ENCODE measurements at regions not wholly inside any gene's neighbourhood (a gene's known extent, or its start where the extent isn't known, plus 50 kb on each side); places are given as distances from the start of the nearest gene placed in this dataset.
A peak's percentile ranks its signal among the peaks of the same experiment; 100 is the strongest.

DNA sequence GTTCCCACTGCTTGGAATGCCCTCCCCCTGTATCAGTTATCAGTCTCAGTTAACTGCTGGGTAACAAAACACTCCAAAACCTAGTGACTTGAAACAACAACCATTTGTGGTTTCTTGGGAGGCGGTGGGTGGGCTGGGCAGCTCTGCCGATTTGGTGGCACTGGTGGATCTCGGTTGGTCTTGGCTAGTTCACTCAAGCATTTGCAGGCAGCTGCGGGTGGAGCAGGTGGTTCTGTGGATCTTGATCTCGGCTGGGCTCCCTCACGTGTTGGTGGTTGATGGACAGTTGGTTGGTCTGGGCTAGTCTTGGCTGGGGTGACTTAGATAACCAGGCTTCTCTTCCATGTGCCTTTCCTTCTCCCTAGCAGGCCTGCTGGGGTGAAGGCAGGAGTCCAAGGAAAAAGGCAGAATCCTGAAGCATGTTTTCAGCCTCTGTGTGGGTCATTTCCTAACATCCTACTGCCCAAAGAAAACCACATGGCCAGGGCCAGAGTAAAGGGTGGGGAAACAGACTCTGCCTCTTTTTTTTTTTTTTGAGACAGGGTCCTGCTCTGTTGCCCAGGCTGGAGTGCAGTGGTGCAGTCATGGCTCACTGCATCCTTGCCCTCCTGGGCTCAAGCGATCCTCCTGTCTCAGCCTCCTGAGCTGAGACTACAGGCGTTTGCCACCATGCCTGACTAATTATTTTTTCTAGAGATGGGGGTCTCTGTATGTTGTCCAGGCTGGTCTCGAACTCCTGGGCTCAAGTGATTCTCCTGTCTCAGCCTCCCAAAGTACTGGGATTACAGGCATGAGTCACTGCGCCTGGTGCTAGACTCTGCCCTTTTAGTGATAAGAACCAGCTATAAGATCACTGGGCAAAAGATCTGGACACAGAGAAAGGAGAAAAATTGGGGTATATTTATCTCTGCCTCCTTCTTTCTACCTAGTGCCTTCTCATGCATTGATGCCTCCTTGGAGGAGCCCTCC, 183.7 kb downstream of the RGS3 start:
- no peak for DNase-seq (ENCODE audit: low read depth in 1 of 2, low spot score in 1 of 2)
- in situ Hi-C loops (cut with HindIII; ENCODE audit: low pct_unique_long_range_greater_than_20kb, low sequenced_read_pairs) = no loop called here
- TF ChIP-seq JUND (IDR thresholded peaks at IDR 0.05; ENCODE audit: low read depth) = no peak

DNA sequence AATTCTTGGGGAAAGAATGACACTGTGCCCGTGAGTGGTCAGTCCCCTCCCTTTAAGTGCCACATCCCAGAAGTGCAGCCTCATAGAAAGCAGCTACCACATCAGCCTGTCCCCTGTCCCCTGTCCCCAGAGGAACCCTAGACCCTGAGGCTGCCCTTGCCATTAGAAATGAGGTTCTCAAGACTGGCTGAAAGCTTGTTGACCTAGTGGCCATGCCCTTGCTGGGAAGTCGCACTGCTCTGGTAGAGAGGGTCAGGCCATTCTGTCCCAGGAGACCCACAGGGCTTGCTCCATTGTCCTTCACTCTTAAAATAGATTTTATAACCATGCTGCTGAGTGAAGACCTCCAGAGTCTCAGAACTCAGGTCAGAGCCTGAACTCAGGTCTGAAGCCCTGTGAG, 184.5 kb downstream of the RGS3 start:
- in situ Hi-C loops (cut with HindIII; ENCODE audit: low pct_unique_long_range_greater_than_20kb, low sequenced_read_pairs) = no loop called here
- TF ChIP-seq JUND (IDR thresholded peaks at IDR 0.05; ENCODE audit: low read depth) = no peak
- no peak for DNase-seq (ENCODE audit: low read depth in 1 of 2, low spot score in 1 of 2)

DNA sequence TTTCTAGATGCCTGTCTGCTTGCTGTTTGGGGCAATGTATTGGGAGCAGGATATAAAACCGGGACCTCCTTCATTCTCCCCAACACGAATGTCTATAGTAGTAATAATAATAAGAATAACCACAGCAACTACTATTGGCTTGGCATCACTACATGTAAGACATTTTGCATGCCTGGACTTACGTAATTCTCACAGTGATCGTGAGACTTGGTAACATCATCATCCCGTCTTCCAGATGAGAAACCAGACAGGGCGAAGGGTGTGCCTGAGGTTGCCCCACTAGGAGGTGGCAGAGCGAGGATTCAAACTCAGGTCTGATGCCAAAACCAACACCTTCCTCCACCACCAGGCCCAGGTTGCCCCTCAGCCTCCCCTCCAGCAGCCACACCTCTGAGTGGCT, 185.1 kb downstream of the RGS3 start:
- no peak for DNase-seq (ENCODE audit: low read depth in 1 of 2, low spot score in 1 of 2)
- no peak for TF ChIP-seq JUND (IDR thresholded peaks at IDR 0.05; ENCODE audit: low read depth)
- in situ Hi-C loops (cut with HindIII; ENCODE audit: low pct_unique_long_range_greater_than_20kb, low sequenced_read_pairs) = no loop called here

DNA sequence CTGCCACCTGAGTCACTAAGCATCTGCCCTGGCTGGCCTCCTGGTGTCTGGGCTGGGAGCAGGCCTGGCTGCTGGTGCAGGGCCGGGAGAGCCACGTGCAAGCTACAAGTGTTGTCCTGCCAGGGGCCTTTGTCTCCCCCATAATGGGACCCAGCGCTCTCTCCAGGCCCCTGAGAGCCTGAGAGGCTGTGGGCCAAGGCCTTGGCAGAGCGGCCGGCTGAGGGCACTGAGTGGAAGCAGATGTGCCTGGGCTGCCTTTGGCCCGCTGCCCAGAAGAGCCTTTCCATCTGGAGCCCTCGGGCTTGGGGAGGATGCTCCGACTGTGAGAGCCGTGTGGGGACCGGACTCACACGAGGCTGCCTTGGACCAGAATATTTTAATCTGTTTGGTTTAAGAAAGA, 185.5 kb downstream of the RGS3 start:
- in situ Hi-C loops (cut with HindIII; ENCODE audit: low pct_unique_long_range_greater_than_20kb, low sequenced_read_pairs) = no loop called here
- no peak for TF ChIP-seq JUND (IDR thresholded peaks at IDR 0.05; ENCODE audit: low read depth)
- DNase-seq (ENCODE audit: low read depth in 1 of 2, low spot score in 1 of 2) = no peak

DNA sequence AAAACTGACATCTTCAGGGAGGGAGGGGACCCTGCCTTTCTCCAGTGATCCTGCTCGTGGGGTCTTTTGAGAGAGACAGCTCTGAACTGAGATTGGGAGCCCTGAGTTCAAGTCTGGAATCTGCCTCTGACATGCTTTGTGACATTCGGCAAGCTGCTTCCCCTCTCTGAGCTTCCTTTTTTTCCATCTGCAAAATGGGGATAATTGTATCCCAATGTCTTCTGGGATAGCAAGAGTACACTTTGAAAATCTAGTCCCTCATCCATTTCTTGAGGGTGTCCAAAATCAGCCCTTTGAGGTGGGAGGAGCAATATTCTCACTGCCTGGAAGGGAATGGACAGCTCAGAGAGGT, 186.3 kb downstream of the RGS3 start:
- in situ Hi-C loops (cut with HindIII; ENCODE audit: low pct_unique_long_range_greater_than_20kb, low sequenced_read_pairs) = no loop called here
- no peak for DNase-seq (ENCODE audit: low read depth in 1 of 2, low spot score in 1 of 2)
- TF ChIP-seq JUND (IDR thresholded peaks at IDR 0.05; ENCODE audit: low read depth) = no peak

DNA sequence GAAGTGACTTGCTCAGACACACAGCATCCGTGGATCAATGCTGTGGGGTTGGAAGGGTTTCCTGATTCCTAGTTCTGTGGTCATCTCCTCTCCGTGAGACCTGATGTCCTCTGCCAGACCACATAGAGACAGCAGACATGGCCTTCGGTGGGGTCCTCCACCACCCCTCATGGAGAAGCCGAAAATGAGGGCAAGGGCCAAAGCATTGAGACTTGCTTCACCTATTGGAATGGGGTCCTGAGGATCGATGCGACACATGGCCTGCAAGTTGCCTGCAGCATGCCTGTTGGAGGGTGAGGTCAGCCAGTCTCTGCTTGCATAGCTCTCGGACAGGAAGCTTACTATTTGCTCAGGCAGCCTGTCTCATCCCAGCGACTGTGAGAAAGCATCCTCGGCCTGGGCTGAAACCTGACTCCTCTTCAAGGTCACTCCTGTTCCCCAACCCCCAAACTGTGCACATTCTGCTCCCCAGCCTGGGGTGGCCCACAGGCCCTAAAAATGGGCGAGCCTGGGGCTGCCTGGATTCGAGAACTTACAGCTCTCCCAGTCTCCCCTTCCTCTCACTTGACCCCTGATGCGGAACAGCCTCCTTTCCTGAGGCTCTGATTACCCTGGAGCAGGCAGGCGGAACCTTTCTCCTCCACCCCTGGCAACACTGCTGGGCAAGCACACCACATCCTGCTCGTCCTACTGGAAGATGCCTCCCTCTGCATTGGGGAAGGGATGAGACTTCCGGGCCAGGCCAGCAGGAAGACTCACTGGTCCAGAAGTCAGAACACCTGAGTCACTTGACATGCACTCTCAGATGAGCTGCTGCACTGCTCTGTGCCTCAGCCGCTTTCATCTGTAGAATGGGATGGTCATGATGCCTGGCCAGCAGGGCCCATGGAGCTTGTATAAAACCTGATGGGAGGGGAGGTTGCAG, 186.9 kb downstream of the RGS3 start:
- peak; percentile 35 to 78 for DNase-seq (ENCODE audit: low read depth in 1 of 2, low spot score in 1 of 2)
- TF ChIP-seq JUND (IDR thresholded peaks at IDR 0.05; ENCODE audit: low read depth) = no peak
- in situ Hi-C loops (cut with HindIII; ENCODE audit: low pct_unique_long_range_greater_than_20kb, low sequenced_read_pairs) = no loop called here

DNA sequence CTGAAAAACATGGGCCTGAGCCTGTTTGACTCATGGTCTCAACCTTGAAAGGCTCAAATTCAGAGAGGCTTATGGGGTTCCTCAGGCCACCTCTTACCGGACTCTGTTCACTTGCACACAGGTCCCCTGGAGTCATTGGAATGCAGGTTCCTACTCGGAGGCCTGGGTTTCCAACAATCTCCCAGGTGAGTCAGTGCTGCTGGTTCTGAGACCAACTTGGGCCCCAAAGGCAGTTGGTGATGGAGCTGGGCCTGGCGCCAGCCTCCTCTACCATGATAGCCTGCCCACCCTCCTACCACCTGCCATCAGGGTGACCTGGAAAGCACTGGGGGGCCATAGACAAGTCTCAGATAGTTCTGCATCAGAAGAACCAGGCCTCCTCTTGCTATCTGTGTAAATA, 188.4 kb downstream of the RGS3 start:
- no peak for DNase-seq (ENCODE audit: low read depth in 1 of 2, low spot score in 1 of 2)
- in situ Hi-C loops (cut with HindIII; ENCODE audit: low pct_unique_long_range_greater_than_20kb, low sequenced_read_pairs) = no loop called here
- no peak for TF ChIP-seq JUND (IDR thresholded peaks at IDR 0.05; ENCODE audit: low read depth)

DNA sequence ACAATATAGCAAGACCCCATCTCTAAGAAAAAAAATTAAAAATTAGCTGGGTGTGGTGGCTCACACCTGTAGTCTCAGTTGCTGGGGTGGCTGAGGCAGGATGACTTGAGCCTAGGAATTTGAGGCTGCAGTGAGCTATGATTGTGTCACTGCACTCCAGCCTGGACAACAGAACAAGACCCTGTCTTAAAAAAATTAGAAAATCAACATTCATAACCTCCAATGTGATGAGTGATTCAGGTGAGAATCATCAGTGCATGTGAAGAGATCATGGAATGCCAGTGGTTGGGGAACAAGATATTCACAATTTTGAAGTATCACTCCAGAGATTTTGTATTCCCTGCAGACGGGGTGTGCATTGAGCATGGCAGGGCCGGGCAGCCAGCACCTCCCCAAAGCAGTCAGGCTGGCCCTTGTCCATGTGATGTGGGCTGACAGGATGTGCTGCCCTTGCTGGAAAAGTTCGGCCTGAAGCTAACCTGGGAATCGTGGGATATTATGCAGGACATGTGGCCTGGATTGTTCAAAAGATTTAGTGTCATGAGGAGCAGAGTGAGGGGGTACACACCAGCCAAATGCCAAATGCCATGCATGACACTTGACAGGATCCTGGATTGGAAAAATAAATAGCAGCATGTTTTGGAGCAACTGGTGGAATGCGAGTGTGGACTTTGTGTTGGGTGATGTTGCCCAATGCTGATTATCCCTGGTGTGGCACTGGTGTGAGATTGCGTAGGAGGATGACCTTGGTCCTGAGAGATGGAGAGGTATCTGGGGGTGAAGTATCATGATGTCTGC, 189.0 kb downstream of the RGS3 start:
- in situ Hi-C loops (cut with HindIII; ENCODE audit: low pct_unique_long_range_greater_than_20kb, low sequenced_read_pairs) = no loop called here
- no peak for DNase-seq (ENCODE audit: low read depth in 1 of 2, low spot score in 1 of 2)
- no peak for TF ChIP-seq JUND (IDR thresholded peaks at IDR 0.05; ENCODE audit: low read depth)

DNA sequence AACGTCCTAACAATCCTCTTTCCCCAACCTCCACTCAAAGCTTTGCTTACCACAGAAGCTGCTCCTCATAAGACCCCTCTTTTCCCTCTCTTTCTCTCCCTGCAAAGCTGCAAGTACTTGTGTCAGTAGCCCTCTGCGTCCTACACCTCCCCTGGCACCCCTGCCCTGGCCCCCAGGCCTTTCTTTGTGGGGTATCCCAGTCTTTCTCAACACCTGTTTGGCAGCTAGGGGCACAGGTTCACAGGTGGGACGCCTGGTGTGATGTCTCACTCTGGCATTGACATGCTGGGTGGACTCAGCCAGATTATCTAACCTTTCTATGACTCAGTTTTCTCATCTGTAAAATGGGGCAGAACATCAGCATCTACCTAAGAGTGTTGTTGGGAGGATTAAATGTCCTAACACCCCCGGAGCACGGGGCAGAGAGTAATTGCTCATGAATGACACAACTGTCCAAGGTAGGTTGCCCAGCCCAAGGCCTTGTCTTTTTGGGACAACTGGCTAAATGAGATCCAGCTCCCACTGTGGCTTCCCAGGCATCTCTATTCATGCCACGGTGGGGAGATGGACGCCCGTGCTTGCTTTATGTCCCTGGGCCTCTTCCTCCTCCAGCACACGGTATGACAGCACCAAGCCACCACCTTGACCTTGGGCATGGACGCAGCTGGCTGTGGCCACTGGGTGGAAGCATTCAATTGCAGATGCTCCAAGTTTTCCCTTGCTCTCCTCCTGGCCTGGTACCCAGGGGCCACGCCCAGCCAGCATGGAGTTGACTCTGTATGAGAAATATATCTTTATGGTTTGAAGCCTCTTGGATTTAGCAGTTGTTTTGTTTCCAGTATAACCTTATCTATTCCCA, 190.4 kb downstream of the RGS3 start:
- in situ Hi-C loops (cut with HindIII; ENCODE audit: low pct_unique_long_range_greater_than_20kb, low sequenced_read_pairs) = no loop called here
- TF ChIP-seq JUND (IDR thresholded peaks at IDR 0.05; ENCODE audit: low read depth) = no peak

DNA sequence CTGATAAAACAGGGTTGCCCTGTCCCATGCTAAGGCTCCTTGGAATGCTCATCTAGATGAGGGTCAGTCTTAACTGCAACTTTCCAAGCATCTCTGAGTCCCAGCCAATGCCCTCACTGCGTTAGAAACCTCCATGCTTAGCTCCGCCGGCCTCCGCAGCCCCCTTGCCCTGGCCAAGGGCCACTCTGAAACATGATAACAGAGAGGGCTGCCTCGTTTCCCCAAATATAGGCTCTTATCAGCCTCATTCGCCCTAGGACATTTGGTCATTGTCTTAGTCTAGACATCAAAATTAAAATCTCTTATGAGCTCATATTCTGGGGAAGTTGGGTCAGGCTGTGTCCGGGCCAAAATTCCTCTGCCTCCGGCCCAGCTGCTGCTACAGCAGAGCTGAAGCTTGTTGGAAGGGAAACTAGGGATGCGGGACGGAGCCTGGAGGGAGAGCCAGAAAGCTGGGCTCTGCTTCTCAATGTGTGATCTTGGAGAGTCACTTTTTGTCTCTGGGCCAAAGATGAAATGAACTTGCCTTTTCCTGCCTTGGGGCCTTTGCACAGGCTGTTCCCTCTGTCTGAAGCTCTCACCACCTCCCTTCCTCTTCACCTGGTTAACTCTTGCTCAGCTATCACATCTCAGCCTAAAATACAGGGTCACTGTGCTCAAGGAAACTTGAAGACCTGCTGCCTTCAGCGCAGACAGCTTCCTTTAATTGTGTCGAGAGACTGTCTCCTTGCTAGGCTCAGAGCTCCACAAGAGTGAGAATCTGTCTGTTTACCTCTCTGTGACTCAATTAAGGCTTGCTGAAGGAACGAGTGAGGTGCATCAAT, 191.3 kb downstream of the RGS3 start:
- DNase-seq (ENCODE audit: low read depth in 1 of 2, low spot score in 1 of 2) = no peak
- in situ Hi-C loops (cut with HindIII; ENCODE audit: low pct_unique_long_range_greater_than_20kb, low sequenced_read_pairs) = no loop called here
- TF ChIP-seq JUND (IDR thresholded peaks at IDR 0.05; ENCODE audit: low read depth) = no peak

More for the DNA sequence above, 190.4 kb downstream of the RGS3 start:
- no peak for DNase-seq (ENCODE audit: low read depth in 1 of 2, low spot score in 1 of 2)
